ENCODE measurements at regions not wholly inside any gene's neighbourhood (a gene's known extent, or its start where the extent isn't known, plus 50 kb on each side); places are given as distances from the start of the nearest gene placed in this dataset.

DNA sequence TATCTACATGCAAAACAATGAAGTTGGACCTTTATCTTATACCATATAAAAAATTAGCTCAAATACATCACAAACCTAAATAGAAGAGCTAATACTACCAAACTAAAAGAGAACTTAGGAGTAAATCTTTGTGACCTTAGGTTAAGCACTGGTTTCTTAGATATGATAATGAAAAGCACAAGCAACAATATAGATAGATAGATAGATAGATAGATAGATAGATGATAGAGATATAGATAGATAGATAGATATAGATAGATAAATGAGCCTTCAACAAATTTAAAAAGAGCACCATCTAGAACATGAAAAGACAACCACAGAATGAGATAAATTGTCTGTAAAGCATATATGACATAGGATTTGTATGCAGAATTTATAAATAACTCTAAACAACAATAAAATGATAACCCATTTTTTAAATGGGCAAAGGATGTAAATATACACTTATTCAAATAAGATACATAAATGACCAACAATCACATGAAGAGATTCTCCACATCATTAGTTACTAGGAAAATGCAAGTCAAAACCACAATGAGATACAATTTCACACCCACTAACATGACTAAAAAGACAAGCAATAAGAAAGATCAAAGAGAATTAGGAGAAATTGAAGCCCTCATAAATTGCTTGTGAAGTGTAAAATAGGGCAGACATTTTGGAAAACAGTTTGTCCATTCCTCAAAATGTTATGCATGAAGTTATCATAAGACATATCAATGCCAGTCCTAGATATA lies 293.7 kb downstream of the BTG1 start:
- H3K36me3 Mint-ChIP-seq (ENCODE audit: low read depth, unreplicated experiment), result no peaks in the 10 kb centered on the region
- DNase-seq (ENCODE audit: low read depth) (no peak), FAIRE-seq (no peak)
- Histone ChIP-seq H3K9me3 (ENCODE audit: insufficient read depth, low read depth, low read length) (no peaks in the 10 kb centered on the region), H3K36me3 (ENCODE audit: insufficient read depth, low read length) (no peaks in the 10 kb centered on the region), H2AFZ (ENCODE audit: low read depth, low read length) (no peak overlapping the region), H3K4me3 (ENCODE audit: insufficient read depth, low read depth, low read length) (no peak overlapping the region), H4K20me1 (ENCODE audit: insufficient read depth, low read length) (no peaks in the 10 kb centered on the region), H3K4me2 (ENCODE audit: low read length) (no peak overlapping the region), H3K9ac (ENCODE audit: low read length) (no peak overlapping the region), H3K27me3 (ENCODE audit: insufficient read depth, low read length) (no peaks in the 10 kb centered on the region), H3K4me1 (ENCODE audit: insufficient read depth, low read length) (no peaks in the 10 kb centered on the region), H3K79me2 (ENCODE audit: insufficient read depth, low read length) (no peaks in the 10 kb centered on the region), H3K27ac (ENCODE audit: low read depth, low read length) (no peak overlapping the region)
- no peak for TF ChIP-seq EZH2 (IDR thresholded peaks at IDR 0.05; ENCODE audit: insufficient read depth, low read length)
- TF ChIP-seq, protein P1, sequence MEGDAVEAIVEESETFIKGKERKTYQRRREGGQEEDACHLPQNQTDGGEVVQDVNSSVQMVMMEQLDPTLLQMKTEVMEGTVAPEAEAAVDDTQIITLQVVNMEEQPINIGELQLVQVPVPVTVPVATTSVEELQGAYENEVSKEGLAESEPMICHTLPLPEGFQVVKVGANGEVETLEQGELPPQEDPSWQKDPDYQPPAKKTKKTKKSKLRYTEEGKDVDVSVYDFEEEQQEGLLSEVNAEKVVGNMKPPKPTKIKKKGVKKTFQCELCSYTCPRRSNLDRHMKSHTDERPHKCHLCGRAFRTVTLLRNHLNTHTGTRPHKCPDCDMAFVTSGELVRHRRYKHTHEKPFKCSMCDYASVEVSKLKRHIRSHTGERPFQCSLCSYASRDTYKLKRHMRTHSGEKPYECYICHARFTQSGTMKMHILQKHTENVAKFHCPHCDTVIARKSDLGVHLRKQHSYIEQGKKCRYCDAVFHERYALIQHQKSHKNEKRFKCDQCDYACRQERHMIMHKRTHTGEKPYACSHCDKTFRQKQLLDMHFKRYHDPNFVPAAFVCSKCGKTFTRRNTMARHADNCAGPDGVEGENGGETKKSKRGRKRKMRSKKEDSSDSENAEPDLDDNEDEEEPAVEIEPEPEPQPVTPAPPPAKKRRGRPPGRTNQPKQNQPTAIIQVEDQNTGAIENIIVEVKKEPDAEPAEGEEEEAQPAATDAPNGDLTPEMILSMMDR (IDR thresholded peaks at IDR 0.05; ENCODE audit: insufficient read depth, low read depth, low read length), result no peak
- no peaks in the 10 kb centered on the region for H3K4me1 Mint-ChIP-seq (ENCODE audit: low read depth, unreplicated experiment)
- peaks cover 3% of the 10 kb centered on the region for H3K27me3 Mint-ChIP-seq (ENCODE audit: low read depth, unreplicated experiment)
- H3K27ac Mint-ChIP-seq (ENCODE audit: unreplicated experiment), result no peak overlapping the region
- H3K9me3 Mint-ChIP-seq (ENCODE audit: unreplicated experiment), result no peaks in the 10 kb centered on the region
- H3K4me3 Mint-ChIP-seq (ENCODE audit: unreplicated experiment), result no peak overlapping the region

DNA sequence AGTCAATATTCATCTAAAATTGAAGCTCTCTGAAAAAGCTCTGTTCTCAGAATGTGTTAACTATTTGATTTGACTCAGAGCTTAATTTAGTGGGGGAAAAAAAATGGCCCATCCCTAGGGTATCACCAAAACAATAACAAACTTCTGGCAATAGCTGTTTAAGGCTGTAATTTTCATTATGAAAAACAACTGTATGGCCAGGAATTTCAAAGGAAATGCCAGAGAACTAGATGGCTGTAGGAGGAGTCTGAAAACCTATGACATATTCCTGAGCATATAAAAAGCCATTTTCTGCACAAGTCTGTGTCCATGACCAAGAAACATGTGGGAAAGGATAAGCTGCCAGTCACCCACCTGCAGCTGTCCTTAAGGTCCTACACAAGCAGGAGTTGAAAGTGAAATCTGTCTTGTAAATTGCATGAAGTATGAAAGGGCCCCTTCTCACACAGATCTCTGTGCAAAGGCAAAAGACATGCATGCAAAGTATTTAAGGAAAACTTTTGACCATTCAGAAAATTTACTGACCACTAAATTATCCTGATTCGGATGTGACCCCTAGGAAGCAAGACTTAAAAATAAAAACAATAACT lies 299.1 kb downstream of the BTG1 start:
- Mint-ChIP-seq H3K27ac (ENCODE audit: unreplicated experiment) (no peak overlapping the region), H3K27me3 (ENCODE audit: low read depth, unreplicated experiment) (no peaks in the 10 kb centered on the region), H3K4me1 (ENCODE audit: low read depth, unreplicated experiment) (no peaks in the 10 kb centered on the region), H3K9me3 (ENCODE audit: unreplicated experiment) (no peaks in the 10 kb centered on the region), H3K4me3 (ENCODE audit: unreplicated experiment) (no peak overlapping the region), H3K36me3 (ENCODE audit: low read depth, unreplicated experiment) (no peaks in the 10 kb centered on the region)
- Histone ChIP-seq H3K9me3 (ENCODE audit: insufficient read depth, low read depth, low read length) (no peaks in the 10 kb centered on the region), H3K4me2 (ENCODE audit: low read length) (no peak overlapping the region), H3K4me1 (ENCODE audit: insufficient read depth, low read length) (no peaks in the 10 kb centered on the region), H3K9ac (ENCODE audit: low read length) (no peak overlapping the region), H3K4me3 (ENCODE audit: insufficient read depth, low read depth, low read length) (no peak overlapping the region), H4K20me1 (ENCODE audit: insufficient read depth, low read length) (no peaks in the 10 kb centered on the region), H2AFZ (ENCODE audit: low read depth, low read length) (no peak overlapping the region), H3K27me3 (ENCODE audit: insufficient read depth, low read length) (no peaks in the 10 kb centered on the region), H3K36me3 (ENCODE audit: insufficient read depth, low read length) (no peaks in the 10 kb centered on the region), H3K79me2 (ENCODE audit: insufficient read depth, low read length) (no peaks in the 10 kb centered on the region), H3K27ac (ENCODE audit: low read depth, low read length) (no peak overlapping the region)
- no peak for DNase-seq (ENCODE audit: low read depth)
- no peak for TF ChIP-seq EZH2 (IDR thresholded peaks at IDR 0.05; ENCODE audit: insufficient read depth, low read length)
- TF ChIP-seq, protein P1 (IDR thresholded peaks at IDR 0.05; ENCODE audit: insufficient read depth, low read depth, low read length), result no peak
- no peak for FAIRE-seq

DNA sequence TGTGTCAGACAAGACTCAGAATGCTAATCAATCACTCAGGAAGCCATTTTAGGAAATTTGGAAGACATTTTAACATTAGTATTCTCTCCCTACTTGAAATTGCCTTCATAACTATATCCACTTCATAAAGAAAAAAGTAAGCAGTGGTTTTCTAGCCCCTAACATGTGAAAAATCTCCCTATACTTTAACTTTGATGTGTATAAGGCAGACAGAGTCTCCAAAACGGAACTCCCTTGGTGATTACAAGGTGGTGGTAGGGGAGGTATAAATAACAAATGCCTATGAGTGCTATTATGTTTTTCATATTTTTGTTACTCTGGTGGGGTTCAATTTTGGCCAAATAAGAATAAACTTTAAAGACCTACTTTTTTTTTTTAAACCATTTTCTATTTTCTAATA lies 300.3 kb downstream of the BTG1 start:
- Mint-ChIP-seq H3K4me1 (ENCODE audit: low read depth, unreplicated experiment) (no peaks in the 10 kb centered on the region), H3K27ac (ENCODE audit: unreplicated experiment) (no peak overlapping the region), H3K9me3 (ENCODE audit: unreplicated experiment) (no peaks in the 10 kb centered on the region), H3K27me3 (ENCODE audit: low read depth, unreplicated experiment) (no peaks in the 10 kb centered on the region), H3K4me3 (ENCODE audit: unreplicated experiment) (no peak overlapping the region), H3K36me3 (ENCODE audit: low read depth, unreplicated experiment) (no peaks in the 10 kb centered on the region)
- Histone ChIP-seq H4K20me1 (ENCODE audit: insufficient read depth, low read length) (no peaks in the 10 kb centered on the region), H3K9ac (ENCODE audit: low read length) (no peak overlapping the region), H2AFZ (ENCODE audit: low read depth, low read length) (no peak overlapping the region), H3K9me3 (ENCODE audit: insufficient read depth, low read depth, low read length) (no peaks in the 10 kb centered on the region), H3K36me3 (ENCODE audit: insufficient read depth, low read length) (no peaks in the 10 kb centered on the region), H3K4me1 (ENCODE audit: insufficient read depth, low read length) (no peaks in the 10 kb centered on the region), H3K79me2 (ENCODE audit: insufficient read depth, low read length) (no peaks in the 10 kb centered on the region), H3K27me3 (ENCODE audit: insufficient read depth, low read length) (no peaks in the 10 kb centered on the region), H3K27ac (ENCODE audit: low read depth, low read length) (no peak overlapping the region), H3K4me3 (ENCODE audit: insufficient read depth, low read depth, low read length) (no peak overlapping the region), H3K4me2 (ENCODE audit: low read length) (no peak overlapping the region)
- DNase-seq (ENCODE audit: low read depth) (no peak), FAIRE-seq (no peak)
- TF ChIP-seq EZH2 (IDR thresholded peaks at IDR 0.05; ENCODE audit: insufficient read depth, low read length), result no peak
- TF ChIP-seq, protein P1 (IDR thresholded peaks at IDR 0.05; ENCODE audit: insufficient read depth, low read depth, low read length), result no peak
